ENCODE measurements at regions not wholly inside any gene's neighbourhood (a gene's known extent, or its start where the extent isn't known, plus 50 kb on each side); places are given as distances from the start of the nearest gene placed in this dataset.

- no peak for TF ChIP-seq POLR2AphosphoS5 (IDR thresholded peaks at IDR 0.05; ENCODE audit: low read depth, low read length)
- TF ChIP-seq TAF1 (IDR thresholded peaks at IDR 0.05; ENCODE audit: low read depth, low read length) = no peak
- TF ChIP-seq PAX5 (IDR thresholded peaks at IDR 0.05; ENCODE audit: insufficient read depth, low read length, severe bottlenecking) = no peak
- TF ChIP-seq POU2F2 (IDR thresholded peaks at IDR 0.05; ENCODE audit: low read depth, low read length) = no peak
- TF ChIP-seq POLR2A (IDR thresholded peaks at IDR 0.05; ENCODE audit: low read depth, low read length) = no peak
- TF ChIP-seq SPI1 (IDR thresholded peaks at IDR 0.05; ENCODE audit: low read depth, low read length) = peak; percentile 39; the same call in 1 of the 2 replicates
- no peak for FAIRE-seq
- DNase-seq (ENCODE audit: insufficient read length, low spot score) = no peak
Observed at GRCh38 chr1:238898856-238899255, 487.5 kb upstream of the CHRM3 start.

DNA sequence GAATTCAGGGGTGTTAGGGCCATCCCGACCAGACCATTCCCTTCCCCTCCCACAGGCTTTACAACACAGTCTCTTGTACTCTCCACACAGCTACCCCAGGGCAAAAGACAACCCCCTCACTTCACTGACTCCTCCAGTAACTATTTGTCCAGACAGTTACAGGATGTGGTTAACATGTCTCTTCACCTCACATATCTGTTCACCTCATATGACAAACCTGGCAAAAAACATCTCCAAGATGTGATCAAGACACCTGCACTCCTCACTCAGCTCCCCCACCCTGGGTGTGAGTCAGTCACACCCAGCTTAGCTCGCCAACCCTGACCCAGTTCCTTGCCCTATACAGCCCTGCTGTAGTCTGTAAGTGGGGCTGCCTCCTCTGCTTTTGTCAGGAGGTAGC is 490.5 kb upstream of the CHRM3 start:
- no peak for FAIRE-seq
- TF ChIP-seq POU2F2 (IDR thresholded peaks at IDR 0.05; ENCODE audit: low read depth, low read length) (no peak), PAX5 (IDR thresholded peaks at IDR 0.05; ENCODE audit: insufficient read depth, low read length, severe bottlenecking) (no peak), SPI1 (IDR thresholded peaks at IDR 0.05; ENCODE audit: low read depth, low read length) (no peak), POLR2A (IDR thresholded peaks at IDR 0.05; ENCODE audit: low read depth, low read length) (no peak), POLR2AphosphoS5 (IDR thresholded peaks at IDR 0.05; ENCODE audit: low read depth, low read length) (no peak), TAF1 (IDR thresholded peaks at IDR 0.05; ENCODE audit: low read depth, low read length) (no peak)
- no peak for DNase-seq (ENCODE audit: insufficient read length, low spot score)

DNA sequence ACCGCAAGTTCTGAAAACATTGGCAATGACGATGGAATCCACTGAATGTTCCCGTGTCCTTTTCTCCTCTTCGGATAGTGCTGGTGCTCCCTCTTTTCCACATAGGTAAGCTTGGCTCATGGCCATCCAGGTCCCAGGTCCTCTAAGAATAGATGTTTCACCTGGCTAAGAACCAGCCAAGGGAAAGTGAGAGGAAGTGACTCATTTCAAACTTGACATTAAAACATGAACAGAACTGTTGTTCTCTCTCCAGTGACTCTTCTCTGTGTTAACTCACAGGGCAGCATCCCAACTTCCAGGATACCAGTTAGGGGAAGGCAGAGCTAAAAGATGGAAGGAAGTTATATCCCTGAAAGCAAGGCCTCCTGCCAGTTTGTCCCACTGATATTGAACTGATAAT is 493.8 kb upstream of the CHRM3 start:
- FAIRE-seq (no peak), DNase-seq (ENCODE audit: insufficient read length, low spot score) (no peak)
- TF ChIP-seq SPI1 (IDR thresholded peaks at IDR 0.05; ENCODE audit: low read depth, low read length) (no peak), POU2F2 (IDR thresholded peaks at IDR 0.05; ENCODE audit: low read depth, low read length) (no peak), TAF1 (IDR thresholded peaks at IDR 0.05; ENCODE audit: low read depth, low read length) (no peak), POLR2AphosphoS5 (IDR thresholded peaks at IDR 0.05; ENCODE audit: low read depth, low read length) (no peak), PAX5 (IDR thresholded peaks at IDR 0.05; ENCODE audit: insufficient read depth, low read length, severe bottlenecking) (no peak), POLR2A (IDR thresholded peaks at IDR 0.05; ENCODE audit: low read depth, low read length) (no peak)

DNA sequence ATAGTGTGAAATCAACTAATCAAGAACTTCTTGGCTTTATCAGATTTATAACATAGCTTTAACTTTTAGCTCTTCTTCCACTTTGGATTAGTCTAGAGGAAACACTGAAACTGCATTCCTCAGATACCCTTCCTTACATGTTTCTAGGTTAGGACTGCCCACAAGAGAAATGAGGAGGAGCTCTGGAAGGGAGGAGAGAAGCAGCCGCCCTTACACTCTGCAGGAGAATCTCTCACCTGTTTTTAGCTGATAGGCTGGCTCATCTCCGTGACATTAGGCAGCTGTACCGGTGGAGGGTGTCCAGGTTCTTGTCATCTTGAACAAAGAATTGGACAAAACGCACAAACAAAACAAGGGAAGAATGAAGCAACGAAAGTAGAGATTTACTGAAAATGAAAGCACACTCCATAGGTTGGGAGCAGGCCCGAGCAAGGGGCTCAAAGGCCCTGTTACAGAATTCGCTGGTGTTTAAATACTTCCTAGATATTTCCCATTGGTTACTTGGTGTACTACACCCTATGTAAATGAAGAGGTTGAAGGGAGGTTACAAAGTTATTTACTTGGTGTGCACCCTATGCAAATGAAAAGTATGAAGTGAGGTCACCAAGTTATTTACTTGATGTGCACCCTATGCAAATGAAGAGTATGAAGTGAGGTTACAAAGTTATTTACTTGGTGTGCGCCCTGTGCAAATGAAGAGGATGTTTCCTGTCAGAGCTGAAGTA is 524.9 kb upstream of the CHRM3 start:
- DNase-seq (ENCODE audit: insufficient read length, low spot score) (no peak), FAIRE-seq (no peak)
- no peak for TF ChIP-seq POLR2AphosphoS5 (IDR thresholded peaks at IDR 0.05; ENCODE audit: low read depth, low read length)
- TF ChIP-seq POU2F2 (IDR thresholded peaks at IDR 0.05; ENCODE audit: low read depth, low read length) = no peak
- no peak for TF ChIP-seq PAX5 (IDR thresholded peaks at IDR 0.05; ENCODE audit: insufficient read depth, low read length, severe bottlenecking)

GRCh38 chr1:238833919-238834318 is 552.4 kb upstream of the CHRM3 start:
- FAIRE-seq (no peak), DNase-seq (ENCODE audit: insufficient read length, low spot score) (no peak)
- TF ChIP-seq POLR2A (IDR thresholded peaks at IDR 0.05; ENCODE audit: low read depth, low read length) = no peak
- no peak for TF ChIP-seq POU2F2 (IDR thresholded peaks at IDR 0.05; ENCODE audit: low read depth, low read length)

DNA sequence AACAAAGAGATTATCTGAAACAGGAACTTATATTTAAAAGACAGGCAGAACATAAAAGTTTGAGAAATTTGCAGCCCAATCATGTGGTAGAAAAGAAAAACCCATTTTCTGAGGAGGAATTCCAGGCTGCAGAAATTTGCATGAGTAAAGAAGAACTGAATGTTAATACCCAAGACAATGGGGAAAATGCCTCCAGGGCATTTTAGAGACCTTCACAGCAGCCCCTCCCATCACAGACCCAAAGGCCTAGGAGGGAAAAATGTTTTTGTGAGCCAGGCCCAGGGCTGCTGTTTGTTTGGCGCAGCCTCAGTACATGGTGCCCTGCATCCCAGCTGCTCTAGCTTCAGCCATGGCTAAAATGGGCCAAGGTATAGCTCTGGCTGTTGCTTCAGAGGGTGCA is 554.3 kb upstream of the CHRM3 start:
- DNase-seq (ENCODE audit: insufficient read length, low spot score) (no peak), FAIRE-seq (no peak)
- TF ChIP-seq SPI1 (IDR thresholded peaks at IDR 0.05; ENCODE audit: low read depth, low read length) = no peak
- no peak for TF ChIP-seq TAF1 (IDR thresholded peaks at IDR 0.05; ENCODE audit: low read depth, low read length)
- TF ChIP-seq POLR2A (IDR thresholded peaks at IDR 0.05; ENCODE audit: low read depth, low read length) = no peak
- no peak for TF ChIP-seq POLR2AphosphoS5 (IDR thresholded peaks at IDR 0.05; ENCODE audit: low read depth, low read length)

DNA sequence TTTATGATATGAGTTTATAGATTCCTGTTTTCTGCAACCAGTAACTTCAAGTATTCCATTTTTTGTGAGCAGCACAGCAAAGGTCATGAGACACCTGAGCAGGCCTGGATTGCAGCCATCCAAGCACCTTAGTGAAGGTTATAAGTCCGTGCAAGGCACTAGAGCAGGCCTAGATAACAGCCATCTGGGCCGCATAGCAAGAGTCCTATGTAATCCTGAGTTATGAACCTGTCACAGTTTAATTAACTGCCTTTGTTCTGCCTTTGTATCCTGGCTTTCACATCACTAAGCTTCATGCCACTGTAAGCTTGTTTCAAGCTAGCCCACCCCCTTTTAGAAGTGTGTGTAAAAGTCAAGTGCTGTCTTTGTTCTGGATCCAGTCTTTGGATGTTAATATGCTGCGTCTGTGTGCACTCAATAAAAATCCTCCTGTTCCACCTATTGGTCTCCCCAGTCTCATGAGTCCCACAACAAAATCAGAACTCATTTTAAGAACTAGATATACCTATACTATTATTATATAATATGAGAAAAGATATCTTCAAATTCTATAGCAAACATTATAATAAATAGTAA is 556.2 kb upstream of the CHRM3 start:
- TF ChIP-seq POLR2AphosphoS5 (IDR thresholded peaks at IDR 0.05; ENCODE audit: low read depth, low read length) = no peak
- TF ChIP-seq PAX5 (IDR thresholded peaks at IDR 0.05; ENCODE audit: insufficient read depth, low read length, severe bottlenecking) = no peak
- TF ChIP-seq SPI1 (IDR thresholded peaks at IDR 0.05; ENCODE audit: low read depth, low read length) = no peak
- DNase-seq (ENCODE audit: insufficient read length, low spot score) (no peak), FAIRE-seq (no peak)

DNA sequence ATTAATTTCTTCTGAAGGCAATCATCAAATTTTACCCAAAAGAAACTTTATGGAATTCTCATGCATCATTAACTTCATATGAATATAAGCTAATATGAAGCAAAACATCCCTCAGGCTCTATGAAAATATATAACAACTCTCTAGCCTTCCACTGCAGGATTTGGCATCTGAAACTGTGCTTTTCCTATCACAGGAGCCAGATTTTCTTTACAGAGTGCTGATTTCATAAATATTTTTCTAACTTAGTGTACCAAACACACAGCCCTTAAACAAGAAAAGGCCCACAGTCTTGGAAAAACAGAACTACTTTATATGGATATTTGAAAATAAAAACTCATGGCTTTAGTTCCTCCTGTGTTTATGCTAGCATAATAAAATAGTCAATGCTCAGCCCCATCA is 559.5 kb upstream of the CHRM3 start:
- no peak for DNase-seq (ENCODE audit: insufficient read length, low spot score)
- TF ChIP-seq TAF1 (IDR thresholded peaks at IDR 0.05; ENCODE audit: low read depth, low read length) (no peak), POLR2AphosphoS5 (IDR thresholded peaks at IDR 0.05; ENCODE audit: low read depth, low read length) (no peak), PAX5 (IDR thresholded peaks at IDR 0.05; ENCODE audit: insufficient read depth, low read length, severe bottlenecking) (no peak), POLR2A (IDR thresholded peaks at IDR 0.05; ENCODE audit: low read depth, low read length) (no peak), POU2F2 (IDR thresholded peaks at IDR 0.05; ENCODE audit: low read depth, low read length) (no peak), SPI1 (IDR thresholded peaks at IDR 0.05; ENCODE audit: low read depth, low read length) (no peak)
- no peak for FAIRE-seq

- no peak for TF ChIP-seq POU2F2 (IDR thresholded peaks at IDR 0.05; ENCODE audit: low read depth, low read length)
- DNase-seq (ENCODE audit: insufficient read length, low spot score) (no peak), FAIRE-seq (no peak)
Observed at GRCh38 chr1:238823416-238823815, 563.0 kb upstream of the CHRM3 start.

DNA sequence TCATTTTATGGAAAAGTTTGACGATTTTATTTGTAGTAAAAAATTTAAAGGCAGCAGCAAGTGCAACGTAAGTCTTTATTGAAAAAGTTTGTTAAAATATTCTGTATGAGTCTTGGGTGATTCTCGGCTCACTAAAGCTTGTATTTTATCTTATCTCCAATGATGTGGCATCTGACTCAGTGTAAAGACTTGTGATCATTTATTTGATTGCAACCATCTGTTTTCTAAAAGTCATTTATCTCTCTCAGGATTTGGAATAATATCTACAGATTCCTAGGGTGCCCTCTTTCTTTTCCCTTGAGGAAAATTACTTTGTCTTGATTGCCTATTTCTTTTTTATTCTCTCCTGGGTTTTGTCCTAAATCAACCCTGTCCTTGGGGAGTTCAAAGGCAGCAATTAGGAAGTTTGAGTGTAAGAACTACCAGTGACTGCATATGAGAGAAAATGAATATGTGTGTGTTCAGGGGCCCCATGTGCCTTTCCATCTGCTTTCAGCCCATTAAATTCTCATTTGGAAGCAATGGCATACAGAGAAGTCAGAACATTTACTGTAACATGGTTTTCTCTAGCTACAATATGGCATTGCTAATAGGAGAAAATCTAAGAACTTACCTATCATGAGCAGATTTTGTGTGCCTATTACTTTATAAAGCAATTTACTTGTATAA is 575.0 kb upstream of the CHRM3 start:
- DNase-seq (ENCODE audit: insufficient read length, low spot score) = no peak
- TF ChIP-seq SPI1 (IDR thresholded peaks at IDR 0.05; ENCODE audit: low read depth, low read length) = no peak
- TF ChIP-seq TAF1 (IDR thresholded peaks at IDR 0.05; ENCODE audit: low read depth, low read length) = no peak
- TF ChIP-seq POLR2A (IDR thresholded peaks at IDR 0.05; ENCODE audit: low read depth, low read length) = no peak
- no peak for TF ChIP-seq PAX5 (IDR thresholded peaks at IDR 0.05; ENCODE audit: insufficient read depth, low read length, severe bottlenecking)
- no peak for TF ChIP-seq POU2F2 (IDR thresholded peaks at IDR 0.05; ENCODE audit: low read depth, low read length)
- no peak for TF ChIP-seq POLR2AphosphoS5 (IDR thresholded peaks at IDR 0.05; ENCODE audit: low read depth, low read length)

More for the DNA sequence above, 575.0 kb upstream of the CHRM3 start:
- no peak for FAIRE-seq

Data from GM12891 (cell line).